CD14-positive monocyte (primary cell): ENCODE measurements at regions not wholly inside any gene's neighbourhood (a gene's known extent, or its start where the extent isn't known, plus 50 kb on each side); places are given as distances from the start of the nearest gene placed in this dataset.

Experiments used
- DNase-seq, 3 donors: peaks; one replicate each; pipeline ENCODE4 v3.0.0-alpha.2; 2011 to 2022
- H2AFZ ChIP-seq: 2 replicates; pipeline ENCODE4 v1.6.0; 2012; ENCODE audit warnings: mild to moderate bottlenecking, low read depth, low read length, inconsistent platforms; ENCODE audit not compliant: insufficient read depth, poor library complexity, severe bottlenecking
- H3K27ac ChIP-seq, 2 donors: 1 replicate in 1 of 2; 2 replicates in 1 of 2; pipeline ENCODE4 v1.5.1; 2012 to 2013; ENCODE audit warnings: low read length in 2 of 2, control low read depth in 1 of 2, inconsistent platforms in 1 of 2, low read depth in 1 of 2, mild to moderate bottlenecking in 1 of 2
- H3K27me3 ChIP-seq, 2 donors: one replicate each; pipeline versions ENCODE4 v1.6.0 to v1.6.1; 2011 to 2013; ENCODE audit warnings: low read length in 2 of 2; ENCODE audit not compliant: control insufficient read depth in 2 of 2, insufficient read depth in 2 of 2
- H3K36me3 ChIP-seq, 2 donors: replicated peaks in 1 of 2; 1 replicate in 1 of 2; 2 replicates in 1 of 2; pipeline versions ENCODE4 v1.5.1 to v1.6.1; 2012 to 2013; ENCODE audit warnings: low read length in 2 of 2, control low read depth in 1 of 2, inconsistent platforms in 1 of 2, mild to moderate bottlenecking in 1 of 2; ENCODE audit not compliant: insufficient read depth in 2 of 2, control insufficient read depth in 1 of 2
- H3K4me1 ChIP-seq, 2 donors: 1 replicate in 1 of 2; 2 replicates in 1 of 2; pipeline versions ENCODE4 v1.5.1 to v1.6.1; 2012 to 2013; ENCODE audit warnings: low read length in 2 of 2, control low read depth in 1 of 2, inconsistent platforms in 1 of 2, mild to moderate bottlenecking in 1 of 2, moderate library complexity in 1 of 2; ENCODE audit not compliant: insufficient read depth in 2 of 2, control insufficient read depth in 1 of 2
- H3K4me2 ChIP-seq: replicated peaks from 2 replicates; pipeline ENCODE3; 2012; ENCODE audit warnings: low read length, moderate library complexity, mild to moderate bottlenecking; ENCODE audit not compliant: poor library complexity, severe bottlenecking; ENCODE audit errors: extremely low read depth
- H3K4me3 ChIP-seq, 3 experiments: fragments of 200-600 bp in 1 of 3; sonication (generic) in 1 of 3; replicated peaks in 1 of 3; 1 replicate in 2 of 3; 2 replicates in 1 of 3; pipeline ENCODE4 v1.5.1; 2011 to 2013; ENCODE audit warnings: low read length in 3 of 3, mild to moderate bottlenecking in 3 of 3, control low read depth in 2 of 3, low read depth in 2 of 3, inconsistent platforms in 1 of 3, moderate library complexity in 1 of 3
- H3K79me2 ChIP-seq: 2 replicates; pipeline ENCODE4 v1.6.0; 2012; ENCODE audit warnings: mild to moderate bottlenecking, control low read depth, inconsistent platforms, low read length, moderate library complexity; ENCODE audit not compliant: insufficient read depth
- H3K9ac ChIP-seq: 2 replicates; pipeline ENCODE4 v1.6.0; 2017; ENCODE audit warnings: low read length, mild to moderate bottlenecking; ENCODE audit not compliant: insufficient read depth, poor library complexity, severe bottlenecking
- H3K9me3 ChIP-seq, 2 donors: replicated peaks in 1 of 2; 1 replicate in 1 of 2; 2 replicates in 1 of 2; pipeline versions ENCODE4 v1.5.1 to v1.6.1; 2012 to 2013; ENCODE audit warnings: low read length in 2 of 2, control low read depth in 1 of 2; ENCODE audit not compliant: control insufficient read depth in 1 of 2, insufficient read depth in 1 of 2
- H4K20me1 ChIP-seq: 2 replicates; pipeline ENCODE4 v1.6.0; 2012; ENCODE audit warnings: mild to moderate bottlenecking, low read length, control low read depth, moderate library complexity; ENCODE audit not compliant: insufficient read depth
- H3K27ac Mint-ChIP-seq, 7 donors: one replicate each; pipeline ENCODE4 v1.8.0; 2020; ENCODE audit warnings: mild to moderate bottlenecking in 7 of 7, mixed read lengths in 7 of 7, moderate library complexity in 6 of 7, inconsistent platforms in 2 of 7
- H3K27me3 Mint-ChIP-seq, 3 donors: one replicate each; pipeline ENCODE4 v1.8.0; 2021 to 2022; ENCODE audit warnings: low read depth in 3 of 3, mild to moderate bottlenecking in 3 of 3, mixed read lengths in 3 of 3, moderate library complexity in 3 of 3, inconsistent platforms in 1 of 3
- H3K36me3 Mint-ChIP-seq, 2 donors: one replicate each; pipeline ENCODE4 v1.8.0; 2020; ENCODE audit warnings: mixed read lengths in 2 of 2, inconsistent platforms in 1 of 2, mild to moderate bottlenecking in 1 of 2
- H3K4me1 Mint-ChIP-seq: one replicate; pipeline ENCODE4 v1.8.0; 2020; ENCODE audit warnings: mild to moderate bottlenecking, mixed read lengths
- H3K4me3 Mint-ChIP-seq, 2 donors: one replicate each; pipeline ENCODE4 v1.8.0; 2020; ENCODE audit warnings: mild to moderate bottlenecking in 2 of 2, mixed read lengths in 2 of 2, moderate library complexity in 1 of 2
- H3K9me3 Mint-ChIP-seq, 7 donors: one replicate each; pipeline ENCODE4 v1.8.0; 2020 to 2022; ENCODE audit warnings: mixed read lengths in 7 of 7, mild to moderate bottlenecking in 6 of 7, moderate library complexity in 6 of 7, inconsistent platforms in 2 of 7
- CTCF ChIP-seq: fragments of 200-600 bp; IDR thresholded peaks from one replicate; pipeline ENCODE4 v1.8.0; 2022; ENCODE audit warnings: antibody characterized with exemption, mild to moderate bottlenecking
- WGBS: methylation state at CpG from one replicate; pipeline ENCODE4 v1.1.5; 2013; ENCODE audit warnings: missing lambda C conversion rate; ENCODE audit not compliant: insufficient coverage; 5-methylcytosine and 5-hydroxymethylcytosine counted together
- intact Hi-C, 2 donors: fragments of 100-400 bp; cut with micrococcal nuclease; formaldehyde crosslinking; loops; one replicate each; pipeline versions ENCODE4 v1.15.0 to v1.15.1; 2023

GRCh38 chr6:141118991-141119390, 1013.7 kb upstream of the GJE1 start:
- no peak for DNase-seq
- no peak overlapping the region for H3K27ac Mint-ChIP-seq
- peaks cover 0 to 6% of the 10 kb centered on the region in 2 donors for H3K9me3 ChIP-seq
- no peaks in the 10 kb centered on the region for H3K79me2 ChIP-seq
- no peak overlapping the region for H3K4me3 Mint-ChIP-seq
- no peak overlapping the region for H3K27ac ChIP-seq
- no peak for TF ChIP-seq CTCF
- H3K4me1 Mint-ChIP-seq, result no peaks in the 10 kb centered on the region
- H3K4me1 ChIP-seq, result no peaks in the 10 kb centered on the region
- no peaks in the 10 kb centered on the region for H3K27me3 Mint-ChIP-seq
- intact Hi-C loops, result no loop called here
- H3K36me3 Mint-ChIP-seq, result no peaks in the 10 kb centered on the region
- no peak overlapping the region for H3K4me2 ChIP-seq
- H3K36me3 ChIP-seq, result no peaks in the 10 kb centered on the region
- no peaks in the 10 kb centered on the region for H4K20me1 ChIP-seq
- H3K9ac ChIP-seq, result no peak overlapping the region
- peaks cover 0 to 11% (median 3%) of the 10 kb centered on the region in 7 donors for H3K9me3 Mint-ChIP-seq
- no peaks in the 10 kb centered on the region for H3K27me3 ChIP-seq
- WGBS, result no CpG with 5 or more reads among the region's 2 CpGs
- H2AFZ ChIP-seq, result no peak overlapping the region
- no peak overlapping the region for H3K4me3 ChIP-seq

- no peak overlapping the region for H3K4me3 ChIP-seq
- Mint-ChIP-seq H3K4me1 (no peaks in the 10 kb centered on the region), H3K4me3 (no peak overlapping the region), H3K27me3 (peaks cover 0 to 1% (median 0%) of the 10 kb centered on the region in 3 donors), H3K9me3 (peaks cover 0 to 11% (median 4%) of the 10 kb centered on the region in 7 donors), H3K36me3 (no peaks in the 10 kb centered on the region), H3K27ac (no peak overlapping the region)
- TF ChIP-seq CTCF, result no peak
- H3K4me1 ChIP-seq, result no peaks in the 10 kb centered on the region
- H3K79me2 ChIP-seq, result no peaks in the 10 kb centered on the region
- DNase-seq, result no peak
- H3K4me2 ChIP-seq, result no peak overlapping the region
- H3K36me3 ChIP-seq, result no peaks in the 10 kb centered on the region
- no peak overlapping the region for H2AFZ ChIP-seq
- peaks cover 0 to 6% of the 10 kb centered on the region in 2 donors for H3K9me3 ChIP-seq
- H4K20me1 ChIP-seq, result no peaks in the 10 kb centered on the region
- no peaks in the 10 kb centered on the region for H3K27me3 ChIP-seq
- intact Hi-C loops, result no loop called here
- H3K27ac ChIP-seq, result no peak overlapping the region
- H3K9ac ChIP-seq, result no peak overlapping the region
Observed at GRCh38 chr6:141117874-141118273, 1014.9 kb upstream of the GJE1 start.
